ENCODE measurements at regions not wholly inside any gene's neighbourhood (a gene's known extent, or its start where the extent isn't known, plus 50 kb on each side); places are given as distances from the start of the nearest gene placed in this dataset.
"Not testable (repeated sequence)": the region's sequence is repeated elsewhere in the genome, so short reads cannot be mapped to it uniquely, and the experiment has no call there.

DNA sequence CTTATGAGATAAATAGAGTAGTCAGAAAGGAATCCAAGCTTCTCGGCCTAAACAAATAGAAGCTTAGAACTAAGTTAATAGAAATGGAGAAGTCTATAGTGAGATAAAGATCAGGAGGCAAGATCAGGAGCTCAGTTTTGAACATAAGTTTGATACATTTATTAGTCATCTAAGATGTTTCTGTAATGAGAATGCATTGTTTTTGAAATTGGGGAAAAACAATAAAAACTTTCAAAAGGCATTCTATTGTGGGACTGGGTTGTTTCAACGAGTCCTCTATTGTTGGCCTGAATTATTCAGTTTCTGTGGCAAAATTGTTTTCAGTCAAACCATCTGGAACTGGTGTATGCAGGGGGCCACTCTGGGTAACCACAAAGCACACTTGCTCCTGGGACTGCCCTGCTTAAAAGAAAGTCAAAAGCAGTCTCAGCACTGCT is 181.0 kb upstream of the CLINT1 start:
- DNase-seq = peak; percentile 18

DNA sequence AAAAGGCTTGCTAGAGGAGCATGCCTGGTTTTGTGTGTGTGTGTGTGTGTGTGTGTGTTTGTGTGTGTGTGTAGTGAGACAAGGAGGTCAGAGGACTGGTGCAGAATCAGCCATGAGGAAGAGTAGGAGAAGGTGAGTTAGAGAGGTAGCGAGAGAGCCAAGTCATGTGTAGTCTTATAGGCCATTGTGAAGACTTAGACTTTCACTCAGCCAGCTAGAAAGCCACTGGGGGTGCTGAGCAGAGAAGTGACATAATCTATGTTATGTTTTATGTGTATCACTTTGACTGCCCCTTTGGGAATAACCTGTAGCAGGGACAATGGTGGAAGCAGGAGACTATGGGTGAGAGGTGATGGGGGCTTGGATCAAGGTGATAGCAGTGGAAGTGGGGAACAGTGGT is 180.5 kb upstream of the CLINT1 start:
- no peak for DNase-seq

- not testable (repeated sequence) for DNase-seq
Observed at GRCh38 chr5:158036983-158037595, 178.1 kb upstream of the CLINT1 start.

DNA sequence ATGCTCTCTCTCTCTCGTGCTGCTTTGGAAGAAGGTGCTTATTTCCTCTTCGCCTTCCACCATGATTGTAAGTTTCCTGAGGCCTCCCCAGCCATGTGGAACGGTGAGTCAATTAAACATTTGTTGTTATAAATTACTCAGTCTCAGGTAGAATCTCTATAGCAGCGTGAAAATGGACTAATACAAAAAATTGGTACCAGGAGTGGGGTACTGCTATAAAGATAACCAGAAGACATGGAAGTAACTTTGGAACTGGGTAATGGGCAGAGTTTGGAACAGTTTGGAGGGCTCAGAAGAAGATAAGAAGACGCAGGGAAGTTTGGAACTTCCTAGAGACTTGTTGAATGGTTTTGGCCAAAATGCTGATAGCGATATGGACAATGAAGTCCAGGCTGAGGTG is 175.6 kb upstream of the CLINT1 start:
- DNase-seq = not testable (repeated sequence)

DNA sequence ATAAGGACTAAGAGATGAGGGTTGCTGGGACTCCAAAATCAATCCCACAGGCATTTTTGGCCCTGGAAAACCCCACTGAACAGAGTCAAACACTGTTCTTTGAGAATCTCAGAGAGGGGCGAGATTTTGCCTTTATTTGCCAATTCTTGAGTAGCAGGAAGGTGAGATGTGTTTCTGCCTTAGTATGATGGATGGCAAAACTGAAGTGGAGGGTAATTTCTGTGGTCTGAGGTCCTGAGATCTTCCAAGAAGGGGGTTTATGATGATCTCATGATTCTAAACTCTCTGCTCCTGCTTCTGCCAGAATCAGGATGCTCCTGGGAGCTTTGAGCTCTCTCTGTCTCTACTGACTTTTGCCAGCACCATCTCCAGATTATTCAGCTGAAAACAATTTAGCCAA is 174.8 kb upstream of the CLINT1 start:
- DNase-seq = peak; percentile 14

- DNase-seq = no peak
Observed at GRCh38 chr5:158033076-158033475, 174.1 kb upstream of the CLINT1 start.

DNA sequence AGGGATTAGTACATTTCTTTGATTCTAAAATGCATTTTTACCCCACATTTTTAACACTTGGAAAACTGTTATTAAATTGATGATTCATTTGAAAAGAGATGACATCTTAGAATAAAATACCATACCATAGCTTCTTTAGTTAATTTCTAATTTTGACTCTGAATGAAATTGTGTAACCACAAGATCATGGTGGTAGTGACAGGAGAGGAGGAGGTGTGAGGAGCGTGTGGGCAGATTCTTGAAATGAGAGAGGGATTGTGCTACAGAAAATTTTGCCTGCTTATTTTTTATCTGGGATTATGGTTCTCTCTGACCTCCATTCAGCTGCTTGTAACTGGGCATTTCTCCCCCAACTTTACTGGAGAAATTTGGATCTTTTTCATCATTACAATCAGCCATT is 173.3 kb upstream of the CLINT1 start:
- DNase-seq = no peak

DNA sequence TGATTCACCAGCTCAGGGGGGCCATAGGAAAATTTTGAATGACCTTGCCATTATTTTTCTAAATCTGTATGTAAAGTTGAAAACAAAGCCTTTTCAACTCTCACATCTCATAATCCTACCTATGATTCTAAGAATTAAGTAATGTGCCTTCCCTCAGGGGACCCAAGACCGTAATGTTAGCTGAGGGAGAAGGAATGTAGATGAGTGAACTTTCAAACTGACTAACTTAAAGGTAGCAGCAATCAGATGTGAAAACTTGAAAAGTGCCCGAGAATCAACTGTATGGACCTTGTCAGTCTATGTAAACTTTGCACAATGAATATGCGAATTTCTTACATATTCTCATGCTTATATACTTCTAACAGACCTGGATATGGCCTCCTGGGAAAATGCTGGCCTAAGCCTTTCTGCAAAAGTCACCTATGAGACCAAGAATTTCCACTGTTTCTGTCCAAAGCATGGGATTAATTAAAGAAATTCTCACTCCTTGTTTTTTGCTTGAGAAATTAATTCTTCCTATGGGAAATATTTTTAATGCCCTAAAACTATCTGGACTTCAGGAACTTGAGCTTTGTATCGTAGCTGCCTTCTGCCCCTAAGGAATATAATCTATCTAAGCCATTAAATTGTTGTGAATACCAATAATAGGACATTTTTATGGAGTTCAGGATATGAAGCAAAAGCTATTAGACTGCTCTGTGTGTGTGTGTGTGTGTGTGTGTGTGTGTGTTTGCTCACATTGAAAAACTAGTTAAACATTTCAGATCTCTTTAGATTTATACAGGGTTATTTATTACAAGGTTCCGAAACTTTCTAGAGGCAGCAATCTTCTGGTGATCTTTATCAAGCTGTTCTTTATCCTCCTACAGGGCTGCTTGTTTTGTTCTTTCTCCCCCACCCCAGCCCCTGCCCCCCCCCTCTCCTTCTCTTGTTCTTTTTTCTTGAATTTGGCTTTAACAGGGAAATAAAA is 169.1 kb upstream of the CLINT1 start:
- peak; percentile 35 for DNase-seq

- DNase-seq = peak; percentile 98
Observed at GRCh38 chr5:158026304-158027031, 167.5 kb upstream of the CLINT1 start.

GRCh38 chr5:158023266-158023665 is 164.3 kb upstream of the CLINT1 start:
- DNase-seq = peak; percentile 47

GRCh38 chr5:158022837-158023236 is 163.9 kb upstream of the CLINT1 start:
- no peak for DNase-seq

DNA sequence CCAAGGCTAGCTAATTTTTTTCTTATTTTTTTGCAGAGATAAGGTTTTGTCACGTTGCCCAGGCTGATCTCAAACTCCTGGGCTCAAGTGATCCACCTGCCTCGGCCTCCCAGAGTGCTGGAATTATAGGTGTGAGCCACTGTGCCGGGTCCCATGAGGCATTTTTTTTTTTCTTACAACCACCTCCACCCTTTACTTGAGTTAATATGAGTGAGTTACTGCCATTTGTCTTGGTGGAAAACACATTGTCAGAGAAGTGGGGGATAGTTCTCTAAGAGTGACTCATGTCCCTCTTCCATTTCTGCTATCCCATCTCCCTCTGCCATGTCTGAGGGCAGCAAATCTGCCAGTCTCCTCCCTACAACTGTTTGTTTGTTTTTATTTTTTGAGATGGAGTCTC is 163.4 kb upstream of the CLINT1 start:
- DNase-seq = no peak

- DNase-seq = peak; percentile 72
Observed at GRCh38 chr5:158020555-158021418, 161.8 kb upstream of the CLINT1 start.

DNA sequence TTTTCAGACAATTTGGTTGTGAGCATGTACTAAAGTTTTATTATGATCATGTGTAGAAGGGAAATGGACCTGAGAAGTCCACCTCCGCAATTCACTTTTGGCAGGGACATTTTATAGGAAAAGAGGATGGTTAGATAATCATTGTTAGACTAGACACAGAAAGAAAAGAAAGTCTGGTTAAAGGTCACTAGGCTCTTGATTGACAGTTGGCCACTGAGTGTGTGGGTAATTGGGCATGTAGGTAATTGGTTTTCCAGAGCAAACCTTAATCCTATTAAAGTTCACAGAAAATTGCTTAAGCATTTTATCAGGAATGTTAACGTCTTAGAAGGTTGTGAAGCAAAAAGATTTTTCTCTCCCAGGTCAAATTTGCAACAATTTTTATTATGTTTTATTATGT is 158.5 kb upstream of the CLINT1 start:
- DNase-seq = no peak

GRCh38 chr5:158014372-158014771 is 155.4 kb upstream of the CLINT1 start:
- peak; percentile 71 for DNase-seq

DNA sequence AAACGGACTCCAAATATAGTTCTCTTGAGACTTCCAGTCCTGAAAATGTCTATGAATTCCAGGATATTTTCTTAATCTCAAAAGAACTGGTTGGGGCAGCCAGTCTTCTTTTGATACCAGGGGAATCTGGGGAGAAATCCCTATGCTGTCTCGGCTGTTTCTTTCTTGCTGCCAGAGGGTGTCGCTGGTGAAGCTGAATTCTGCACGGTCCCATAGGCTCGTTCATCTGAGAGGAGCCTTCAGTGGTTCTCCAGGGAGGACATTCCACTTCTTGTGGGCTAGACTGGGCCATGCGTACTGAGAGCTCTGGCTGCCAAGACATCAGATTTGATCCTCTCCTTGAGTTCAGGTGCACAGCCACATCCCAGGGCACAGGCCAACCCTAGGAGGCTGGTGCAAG is 155.0 kb upstream of the CLINT1 start:
- DNase-seq = peak; percentile 78

- no peak for DNase-seq
Observed at GRCh38 chr5:158013303-158013702, 154.4 kb upstream of the CLINT1 start.

GRCh38 chr5:158011422-158011821 is 152.5 kb upstream of the CLINT1 start:
- DNase-seq = no peak

DNA sequence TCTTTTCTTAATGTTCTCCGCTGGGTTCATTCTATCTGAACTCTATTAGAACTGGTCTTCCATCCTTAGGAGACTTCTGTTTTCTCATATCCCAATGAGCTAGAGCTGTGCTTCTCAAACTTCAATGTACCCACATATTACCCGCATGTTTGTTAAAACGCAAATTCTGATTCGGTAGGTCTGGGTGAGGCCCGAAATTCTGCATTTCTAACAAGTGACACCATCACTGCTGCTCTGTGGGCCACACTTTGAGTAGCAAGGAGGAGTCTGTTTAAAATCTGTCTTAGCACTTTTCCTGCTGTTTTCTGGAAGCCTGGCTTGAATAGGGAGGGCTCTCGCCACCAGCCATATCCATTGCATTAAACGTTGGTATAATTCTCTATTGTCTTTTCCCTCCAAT is 151.9 kb upstream of the CLINT1 start:
- DNase-seq = no peak

GRCh38 chr5:158007336-158007735 is 148.4 kb upstream of the CLINT1 start:
- peak; percentile 32 for DNase-seq

GRCh38 chr5:157999696-158000095 is 140.8 kb upstream of the CLINT1 start:
- DNase-seq = no peak

DNA sequence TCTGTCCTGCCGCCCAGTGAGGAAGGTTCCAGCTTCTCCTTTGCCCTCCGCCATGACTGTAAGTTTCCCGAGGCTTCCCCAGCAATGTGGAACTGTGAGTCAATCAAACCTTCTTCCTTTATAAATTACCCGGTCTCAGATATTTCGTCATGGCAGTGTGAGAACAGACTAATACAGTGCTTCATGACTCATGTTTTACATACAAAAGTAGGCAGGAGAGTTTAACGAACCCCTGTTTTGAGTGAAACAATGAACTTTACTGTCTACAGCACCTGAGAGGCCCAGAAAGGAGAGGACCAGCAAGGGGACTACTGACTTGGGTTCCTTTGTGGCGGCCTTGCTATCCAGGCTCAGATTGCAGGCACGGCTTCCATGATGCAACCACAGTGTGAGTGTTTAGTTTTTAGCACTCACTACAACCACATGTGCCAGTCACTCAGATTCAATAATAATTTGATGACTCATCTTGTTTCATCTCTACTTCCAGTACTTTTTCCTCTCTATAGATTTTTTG is 139.1 kb upstream of the CLINT1 start:
- DNase-seq = peak; percentile 70
